Parathyroid adenoma (tissue), 2 donors: ENCODE measurements at regions not wholly inside any gene's neighbourhood (a gene's known extent, or its start where the extent isn't known, plus 50 kb on each side); places are given as distances from the start of the nearest gene placed in this dataset.

Source experiments
- H2AFZ ChIP-seq: fragments of 300-600 bp; sonication (generic); one replicate; pipeline ENCODE4 v1.7.0; 2017; ENCODE audit warnings: antibody characterized with exemption, mild to moderate bottlenecking
- H3K27ac ChIP-seq: fragments of 300-600 bp; sonication (generic); one replicate; pipeline ENCODE4 v1.7.0; 2017
- H3K27me3 ChIP-seq: fragments of 300-600 bp; sonication (generic); one replicate; pipeline ENCODE4 v1.7.0; 2017; ENCODE audit warnings: low read length; ENCODE audit not compliant: control insufficient read depth, insufficient read depth
- H3K36me3 ChIP-seq: fragments of 300-600 bp; sonication (generic); one replicate; pipeline ENCODE4 v1.7.0; 2017; ENCODE audit warnings: low read length; ENCODE audit not compliant: control insufficient read depth, insufficient read depth
- H3K4me1 ChIP-seq: fragments of 300-600 bp; sonication (generic); one replicate; pipeline ENCODE4 v1.7.0; 2017; ENCODE audit warnings: control low read depth
- H3K4me2 ChIP-seq: fragments of 300-600 bp; sonication (generic); one replicate; pipeline ENCODE4 v1.7.0; 2017; ENCODE audit warnings: low read length
- H3K4me3 ChIP-seq: fragments of 300-600 bp; sonication (generic); one replicate; pipeline ENCODE4 v1.7.0; 2017; ENCODE audit warnings: low read depth, low read length
- H3K79me2 ChIP-seq: fragments of 300-600 bp; sonication (generic); one replicate; pipeline ENCODE4 v1.7.0; 2017; ENCODE audit warnings: control low read depth
- H3K9ac ChIP-seq: fragments of 300-600 bp; sonication (generic); one replicate; pipeline ENCODE4 v1.7.0; 2017; ENCODE audit warnings: mild to moderate bottlenecking
- H3K9me3 ChIP-seq: fragments of 300-600 bp; sonication (generic); one replicate; pipeline ENCODE4 v1.7.0; 2017; ENCODE audit warnings: low read length; ENCODE audit not compliant: control insufficient read depth
- CTCF ChIP-seq: fragments of 300-600 bp; sonication (generic); IDR thresholded peaks from one replicate; pipeline ENCODE4 v1.7.0; 2017; ENCODE audit warnings: antibody characterized with exemption, mild to moderate bottlenecking
- donor health status: primary hyperparathyroidism.

- Histone ChIP-seq H3K9me3 (no peaks in the 10 kb centered on the region), H3K4me3 (no peak overlapping the region), H3K9ac (no peak overlapping the region), H2AFZ (no peak overlapping the region), H3K4me1 (no peaks in the 10 kb centered on the region), H3K36me3 (no peaks in the 10 kb centered on the region), H3K4me2 (no peak overlapping the region), H3K27ac (no peak overlapping the region), H3K27me3 (no peaks in the 10 kb centered on the region), H3K79me2 (no peaks in the 10 kb centered on the region)
- no peak for TF ChIP-seq CTCF
Observed at GRCh38 chr4:115607311-115607710, 493.9 kb upstream of the NDST4 start.

DNA sequence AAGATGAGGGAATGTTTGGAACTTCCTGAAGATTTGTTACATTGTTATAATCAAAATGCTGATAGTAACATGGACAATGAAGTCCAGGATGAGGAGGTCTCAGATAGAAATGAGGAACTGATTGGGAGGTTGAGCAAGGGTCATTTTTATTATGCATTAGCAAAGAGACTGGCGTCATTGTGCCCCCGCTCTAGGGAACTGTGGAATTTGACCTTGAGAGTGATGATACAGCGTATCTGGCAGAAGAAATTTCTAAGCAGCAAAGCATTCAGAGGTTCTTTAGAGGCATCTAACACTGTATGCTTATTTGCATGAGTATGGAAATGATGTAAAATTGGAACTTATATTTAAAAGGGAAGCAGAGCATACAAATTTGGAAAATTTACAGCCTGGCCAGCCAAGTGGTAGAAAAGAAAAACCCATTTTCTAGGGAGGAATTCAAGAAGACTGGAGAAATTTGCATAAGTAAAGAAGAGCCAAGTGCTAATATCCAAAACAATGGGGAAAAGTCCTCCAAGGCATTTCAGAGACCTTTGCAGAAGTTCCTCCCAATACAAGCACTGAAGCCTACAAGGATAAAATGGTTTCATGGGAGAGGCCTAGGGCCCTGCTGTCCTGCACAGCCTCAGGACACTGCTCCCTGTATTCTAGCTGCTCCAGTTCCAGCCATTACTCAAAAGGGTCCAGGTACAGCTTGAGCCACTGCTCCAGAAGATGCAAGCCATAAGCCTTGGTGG, 483.0 kb upstream of the NDST4 start:
- Histone ChIP-seq H3K27ac (no peak overlapping the region), H3K36me3 (no peaks in the 10 kb centered on the region), H2AFZ (no peak overlapping the region), H3K4me1 (no peaks in the 10 kb centered on the region), H3K9ac (no peak overlapping the region), H3K9me3 (no peaks in the 10 kb centered on the region), H3K27me3 (no peaks in the 10 kb centered on the region), H3K4me3 (no peak overlapping the region), H3K79me2 (no peaks in the 10 kb centered on the region), H3K4me2 (no peak overlapping the region)
- no peak for TF ChIP-seq CTCF

GRCh38 chr4:115580901-115581300, 467.5 kb upstream of the NDST4 start:
- H3K27ac ChIP-seq = no peak overlapping the region
- H3K36me3 ChIP-seq = no peaks in the 10 kb centered on the region
- H3K9me3 ChIP-seq = no peaks in the 10 kb centered on the region
- no peak overlapping the region for H3K4me3 ChIP-seq
- no peak overlapping the region for H3K9ac ChIP-seq
- H2AFZ ChIP-seq = no peak overlapping the region
- H3K4me1 ChIP-seq = no peaks in the 10 kb centered on the region
- H3K79me2 ChIP-seq = no peaks in the 10 kb centered on the region
- no peak overlapping the region for H3K4me2 ChIP-seq
- no peaks in the 10 kb centered on the region for H3K27me3 ChIP-seq
- no peak for TF ChIP-seq CTCF

DNA sequence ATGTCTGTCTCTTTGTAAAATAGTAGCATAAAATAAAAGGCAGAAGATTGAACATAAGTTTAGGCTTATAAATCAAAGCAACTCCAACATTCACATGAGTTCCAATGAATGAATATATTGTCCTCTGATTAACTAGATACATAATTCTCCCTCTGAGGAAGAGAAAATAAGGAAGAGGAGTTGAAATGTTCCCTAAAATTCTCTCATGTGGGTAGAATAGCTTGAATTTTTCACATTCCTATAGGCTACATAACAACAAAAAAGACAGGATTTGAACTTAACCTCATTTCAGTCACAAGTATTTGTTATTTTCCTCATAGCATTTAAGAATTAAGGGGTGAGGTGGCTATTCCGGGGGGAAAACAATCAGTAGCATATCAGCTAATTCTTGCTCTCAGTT, 462.4 kb upstream of the NDST4 start:
- Histone ChIP-seq H3K4me3 (no peak overlapping the region), H3K9me3 (no peaks in the 10 kb centered on the region), H3K27me3 (no peaks in the 10 kb centered on the region), H3K4me2 (no peak overlapping the region), H3K4me1 (no peaks in the 10 kb centered on the region), H3K27ac (no peak overlapping the region), H3K36me3 (no peaks in the 10 kb centered on the region), H3K79me2 (no peaks in the 10 kb centered on the region), H3K9ac (no peak overlapping the region), H2AFZ (no peak overlapping the region)
- no peak for TF ChIP-seq CTCF

- no peak overlapping the region for H3K9ac ChIP-seq
- H3K27me3 ChIP-seq = no peaks in the 10 kb centered on the region
- H3K36me3 ChIP-seq = no peaks in the 10 kb centered on the region
- no peak for TF ChIP-seq CTCF
- H3K4me3 ChIP-seq = no peak overlapping the region
- no peak overlapping the region for H3K27ac ChIP-seq
- H3K79me2 ChIP-seq = no peaks in the 10 kb centered on the region
- H2AFZ ChIP-seq = no peak overlapping the region
- H3K4me1 ChIP-seq = no peaks in the 10 kb centered on the region
- H3K9me3 ChIP-seq = no peaks in the 10 kb centered on the region
- H3K4me2 ChIP-seq = no peak overlapping the region
Observed at GRCh38 chr4:115562506-115562905, 449.1 kb upstream of the NDST4 start.
